ENCODE measurements at regions not wholly inside any gene's neighbourhood (a gene's known extent, or its start where the extent isn't known, plus 50 kb on each side); places are given as distances from the start of the nearest gene placed in this dataset.
A peak's percentile ranks its signal among the peaks of the same experiment; 100 is the strongest.

DNA sequence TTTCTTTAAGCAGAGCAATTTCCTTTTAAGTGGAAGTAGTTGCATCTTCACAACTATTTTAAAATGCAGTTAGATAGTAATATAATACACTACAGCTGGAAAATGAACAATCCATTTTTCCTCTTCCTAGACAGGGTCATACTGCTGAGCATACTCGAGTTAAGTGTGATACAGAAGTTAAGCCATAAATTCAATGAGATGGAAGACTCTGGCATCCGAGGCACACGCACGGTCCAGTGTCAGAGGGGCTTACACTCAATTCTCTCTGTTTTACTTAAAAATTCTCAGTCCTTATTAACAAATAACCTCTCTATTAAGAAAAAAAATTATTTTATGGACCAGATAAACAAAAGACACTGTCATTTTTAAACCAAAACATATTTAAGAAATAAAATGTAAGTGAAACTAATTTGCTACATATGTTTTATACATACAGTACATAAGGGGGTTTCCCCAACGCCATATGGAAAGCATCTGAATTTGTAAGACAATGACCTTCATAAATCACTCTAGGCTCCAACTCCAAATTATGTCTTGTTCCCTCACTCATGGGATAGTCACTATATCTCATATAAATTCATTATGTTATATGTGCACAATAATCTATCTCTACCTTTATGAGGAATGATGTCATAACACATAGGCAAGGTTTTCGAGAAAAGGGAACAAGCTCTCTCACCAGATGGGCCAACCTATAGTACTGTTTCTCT is 315.3 kb downstream of the PAPSS1 start:
- Histone ChIP-seq H3K27ac (no peak overlapping the region), H3K27me3 (no peaks in the 10 kb centered on the region), H3K4me3 (no peak overlapping the region), H3K9me3 (peaks cover 0 to 1% (median 0%) of the 10 kb centered on the region in 3 donors), H3K36me3 (no peaks in the 10 kb centered on the region), H3K4me1 (no peaks in the 10 kb centered on the region)
- TF ChIP-seq, protein P1, sequence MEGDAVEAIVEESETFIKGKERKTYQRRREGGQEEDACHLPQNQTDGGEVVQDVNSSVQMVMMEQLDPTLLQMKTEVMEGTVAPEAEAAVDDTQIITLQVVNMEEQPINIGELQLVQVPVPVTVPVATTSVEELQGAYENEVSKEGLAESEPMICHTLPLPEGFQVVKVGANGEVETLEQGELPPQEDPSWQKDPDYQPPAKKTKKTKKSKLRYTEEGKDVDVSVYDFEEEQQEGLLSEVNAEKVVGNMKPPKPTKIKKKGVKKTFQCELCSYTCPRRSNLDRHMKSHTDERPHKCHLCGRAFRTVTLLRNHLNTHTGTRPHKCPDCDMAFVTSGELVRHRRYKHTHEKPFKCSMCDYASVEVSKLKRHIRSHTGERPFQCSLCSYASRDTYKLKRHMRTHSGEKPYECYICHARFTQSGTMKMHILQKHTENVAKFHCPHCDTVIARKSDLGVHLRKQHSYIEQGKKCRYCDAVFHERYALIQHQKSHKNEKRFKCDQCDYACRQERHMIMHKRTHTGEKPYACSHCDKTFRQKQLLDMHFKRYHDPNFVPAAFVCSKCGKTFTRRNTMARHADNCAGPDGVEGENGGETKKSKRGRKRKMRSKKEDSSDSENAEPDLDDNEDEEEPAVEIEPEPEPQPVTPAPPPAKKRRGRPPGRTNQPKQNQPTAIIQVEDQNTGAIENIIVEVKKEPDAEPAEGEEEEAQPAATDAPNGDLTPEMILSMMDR (IDR thresholded peaks at IDR 0.05) = no peak
- intact Hi-C loops (cut with DNase I; ENCODE audit: low total_unique reads) = no loop called here
- DNase-seq = no peak

DNA sequence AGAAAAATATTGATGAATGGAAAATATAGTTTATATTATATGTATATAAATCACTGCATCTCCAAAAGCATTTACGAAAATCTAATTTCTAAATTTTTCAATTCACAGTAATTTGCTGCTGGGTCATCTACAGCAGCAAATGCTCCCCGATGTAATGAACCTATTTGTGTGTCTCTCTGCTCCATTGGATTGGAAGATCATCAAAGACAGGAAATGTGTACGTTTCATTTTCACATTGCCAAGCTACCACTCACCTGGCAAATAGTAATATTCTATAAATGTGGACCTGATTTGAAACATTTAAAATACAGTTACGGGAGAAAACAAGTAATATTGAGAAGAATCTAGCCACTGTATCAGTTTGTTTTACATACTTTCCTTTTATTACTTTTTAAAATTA is 317.7 kb downstream of the PAPSS1 start:
- H3K9me3 ChIP-seq = no peaks in the 10 kb centered on the region
- TF ChIP-seq, protein P1 (IDR thresholded peaks at IDR 0.05) = no peak
- no peak overlapping the region for H3K27ac ChIP-seq
- intact Hi-C loops (cut with DNase I; ENCODE audit: low total_unique reads) = no loop called here
- no peaks in the 10 kb centered on the region for H3K27me3 ChIP-seq
- no peak overlapping the region for H3K4me3 ChIP-seq
- no peak for DNase-seq
- no peaks in the 10 kb centered on the region for H3K4me1 ChIP-seq
- H3K36me3 ChIP-seq = no peaks in the 10 kb centered on the region

DNA sequence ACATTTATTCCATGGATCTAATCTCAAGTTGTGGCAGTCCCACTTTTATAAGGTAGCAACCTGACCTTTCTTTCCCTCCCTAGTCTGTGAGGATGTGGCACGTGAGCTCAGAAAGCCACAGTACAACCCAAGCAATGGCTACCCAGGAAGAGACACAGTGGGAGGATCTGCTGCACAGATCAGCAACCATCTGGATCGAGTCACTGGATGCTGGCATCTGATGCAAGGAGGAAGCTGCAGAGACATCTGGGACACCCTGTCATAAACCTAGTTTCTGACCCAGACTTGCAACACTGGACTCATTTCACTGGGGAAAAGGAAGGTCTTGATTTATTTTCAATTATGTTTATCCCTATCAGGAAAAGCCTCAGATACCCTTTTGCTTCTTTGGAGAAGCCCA is 327.1 kb downstream of the PAPSS1 start:
- DNase-seq = peak in 1 of 2 donors; percentile 34
- H3K36me3 ChIP-seq = no peaks in the 10 kb centered on the region
- intact Hi-C loops (cut with DNase I; ENCODE audit: low total_unique reads) = no loop called here
- H3K9me3 ChIP-seq = no peaks in the 10 kb centered on the region
- no peaks in the 10 kb centered on the region for H3K4me1 ChIP-seq
- TF ChIP-seq, protein P1 (IDR thresholded peaks at IDR 0.05) = no peak
- H3K4me3 ChIP-seq = no peak overlapping the region
- no peak overlapping the region for H3K27ac ChIP-seq
- H3K27me3 ChIP-seq = no peaks in the 10 kb centered on the region

DNA sequence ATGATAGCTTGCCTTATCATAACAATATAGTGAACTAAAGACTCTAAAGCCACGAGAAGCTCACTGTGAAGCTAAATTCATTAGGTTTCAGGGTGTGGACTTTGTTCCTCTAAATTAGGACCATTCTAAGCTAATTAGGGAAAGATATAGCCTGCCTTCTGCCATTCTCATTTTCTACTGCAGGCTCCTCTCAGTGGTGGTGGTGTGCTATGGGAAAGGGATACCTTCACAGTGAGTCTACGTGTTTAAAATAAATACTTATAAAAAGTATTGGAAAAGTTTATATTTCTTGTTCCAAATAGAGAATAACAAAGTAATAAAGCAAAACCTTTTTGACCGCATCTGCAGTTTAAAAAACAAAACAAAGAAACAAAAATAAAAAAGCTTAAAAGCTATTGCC is 327.7 kb downstream of the PAPSS1 start:
- Histone ChIP-seq H3K4me1 (no peaks in the 10 kb centered on the region), H3K4me3 (no peak overlapping the region), H3K9me3 (no peaks in the 10 kb centered on the region), H3K36me3 (no peaks in the 10 kb centered on the region), H3K27ac (no peak overlapping the region), H3K27me3 (no peaks in the 10 kb centered on the region)
- intact Hi-C loops (cut with DNase I; ENCODE audit: low total_unique reads) = no loop called here
- TF ChIP-seq, protein P1 (IDR thresholded peaks at IDR 0.05) = no peak
- no peak for DNase-seq

DNA sequence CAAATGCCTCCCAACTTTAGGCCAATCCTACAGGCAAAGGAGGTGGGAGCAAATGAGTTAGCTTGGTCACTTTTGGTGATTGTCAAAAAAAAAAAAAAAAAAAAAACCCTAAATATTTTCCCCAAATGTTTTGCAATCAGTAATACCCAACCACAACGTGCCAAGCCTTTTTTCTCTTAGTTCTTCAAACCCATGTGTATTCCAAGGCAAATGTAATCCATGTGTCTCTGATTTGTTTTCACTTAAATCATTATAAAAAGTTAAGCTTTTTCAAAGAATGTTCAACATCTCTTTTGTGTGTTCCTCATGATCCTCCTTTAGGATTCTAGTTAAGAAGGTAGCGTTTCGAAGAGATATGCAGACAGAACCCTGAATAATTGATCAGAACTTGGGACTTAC is 328.4 kb downstream of the PAPSS1 start:
- no peak overlapping the region for H3K27ac ChIP-seq
- no peak for DNase-seq
- H3K9me3 ChIP-seq = no peaks in the 10 kb centered on the region
- TF ChIP-seq, protein P1 (IDR thresholded peaks at IDR 0.05) = no peak
- no peak overlapping the region for H3K4me3 ChIP-seq
- intact Hi-C loops (cut with DNase I; ENCODE audit: low total_unique reads) = no loop called here
- H3K36me3 ChIP-seq = no peaks in the 10 kb centered on the region
- no peaks in the 10 kb centered on the region for H3K27me3 ChIP-seq
- H3K4me1 ChIP-seq = no peaks in the 10 kb centered on the region
